ENCODE measurements at regions not wholly inside any gene's neighbourhood (a gene's known extent, or its start where the extent isn't known, plus 50 kb on each side); places are given as distances from the start of the nearest gene placed in this dataset.

DNA sequence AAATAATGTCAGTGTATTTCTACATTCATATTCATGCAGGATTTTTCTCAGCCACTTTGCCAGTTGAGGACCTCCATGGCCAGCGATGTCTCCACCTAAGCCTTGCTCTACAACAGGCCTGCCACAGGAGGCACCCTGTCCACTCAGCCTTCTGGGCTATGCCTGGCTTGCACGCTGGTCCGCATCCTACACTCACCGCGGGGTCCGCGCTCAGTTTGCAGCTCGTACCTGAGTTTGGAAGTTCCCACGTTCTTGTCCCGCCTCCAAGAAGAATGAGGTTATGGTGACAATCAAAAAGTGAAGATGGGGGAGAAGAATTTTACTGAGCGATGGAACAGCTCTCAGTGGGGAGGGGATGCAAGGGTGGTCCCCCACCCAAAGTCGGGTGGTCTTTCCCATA is 93.6 kb upstream of the GRIK1 start:
- Histone ChIP-seq H3K79me1 (ENCODE audit: low read depth, low read length) (no peaks in the 10 kb centered on the region), H3K36me3 (replicated peaks in 1 of 2; ENCODE audit: control insufficient read depth in 2 of 2, insufficient read depth in 2 of 2, low read length in 2 of 2) (no peaks in the 10 kb centered on the region), H2BK5ac (ENCODE audit: low read length) (no peak overlapping the region), H3K4ac (ENCODE audit: low read length) (no peak overlapping the region), H2BK12ac (ENCODE audit: low read length) (no peak overlapping the region), H2AK5ac (ENCODE audit: low read depth, low read length) (no peak overlapping the region), H2AFZ (ENCODE audit: low read length) (no peak overlapping the region), H3K9ac (ENCODE audit: low read depth, low read length, poor library complexity) (no peak overlapping the region), H2BK120ac (ENCODE audit: low read depth, low read length) (no peak overlapping the region), H2BK15ac (ENCODE audit: low read length) (no peak overlapping the region), H3K23ac (ENCODE audit: low read depth, low read length, poor library complexity) (no peak overlapping the region), H3K14ac (ENCODE audit: low read length) (peak overlapping the region; percentile 66), H3K27me3 (ENCODE audit: control insufficient read depth in 3 of 3, insufficient read depth in 3 of 3, low read depth in 1 of 3, low read length in 3 of 3) (no peaks in the 10 kb centered on the region), H4K8ac (ENCODE audit: low read depth, low read length) (no peak overlapping the region), H3K4me1 (ENCODE audit: control insufficient read depth in 2 of 2, insufficient read depth in 1 of 2, low read depth in 1 of 2, low read length in 2 of 2) (no peaks in the 10 kb centered on the region), H3K27ac (replicated peaks; ENCODE audit: low read length) (no peak overlapping the region), H3K18ac (ENCODE audit: low read length) (no peak overlapping the region), H3K4me2 (ENCODE audit: insufficient read depth, low read length, poor library complexity, severe bottlenecking) (no peak overlapping the region), H3K9me3 (replicated peaks in 1 of 2; ENCODE audit: control insufficient read depth in 2 of 2, insufficient read depth in 1 of 2, low read depth in 1 of 2, low read length in 2 of 2) (peaks cover 0 to 3% of the 10 kb centered on the region in 2 donors), H4K91ac (ENCODE audit: low read depth, low read length, poor library complexity) (no peak overlapping the region), H3K4me3 (ENCODE audit: low read length in 2 of 2) (no peak overlapping the region)
- DNase-seq (ENCODE audit: low spot score), result no peak
- no CpG with 5 or more reads among the region's 12 CpGs for WGBS, 2 donors (ENCODE audit: extremely low coverage in 2 of 2, insufficient read length in 2 of 2, insufficient replicate concordance in 1 of 2)

DNA sequence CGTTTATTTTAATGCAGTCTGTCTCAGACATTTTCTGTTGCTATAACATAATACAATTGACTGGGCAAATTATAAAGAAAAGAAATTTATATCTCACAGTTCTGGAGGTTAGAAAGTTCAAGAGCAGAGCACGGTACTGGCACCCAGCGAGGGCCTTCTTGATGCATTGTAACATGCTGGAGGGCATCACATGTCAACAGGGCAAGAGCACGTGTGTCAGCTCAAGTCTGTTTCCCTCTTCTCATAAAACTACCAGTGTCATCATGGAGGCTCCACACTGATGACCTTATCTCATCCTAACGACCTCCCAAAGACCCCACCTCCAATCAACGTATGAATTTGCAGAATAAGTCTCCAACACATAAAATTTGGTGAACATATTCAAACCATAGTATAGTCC is 90.6 kb upstream of the GRIK1 start:
- H3K4me1 ChIP-seq (ENCODE audit: control insufficient read depth in 2 of 2, insufficient read depth in 1 of 2, low read depth in 1 of 2, low read length in 2 of 2), result no peaks in the 10 kb centered on the region
- H3K14ac ChIP-seq (ENCODE audit: low read length), result no peak overlapping the region
- no peak overlapping the region for H3K4ac ChIP-seq (ENCODE audit: low read length)
- H3K79me1 ChIP-seq (ENCODE audit: low read depth, low read length), result no peaks in the 10 kb centered on the region
- H4K91ac ChIP-seq (ENCODE audit: low read depth, low read length, poor library complexity), result no peak overlapping the region
- H2AK5ac ChIP-seq (ENCODE audit: low read depth, low read length), result no peak overlapping the region
- H2BK5ac ChIP-seq (ENCODE audit: low read length), result no peak overlapping the region
- H2BK15ac ChIP-seq (ENCODE audit: low read length), result no peak overlapping the region
- no peak overlapping the region for H3K9ac ChIP-seq (ENCODE audit: low read depth, low read length, poor library complexity)
- H3K27ac ChIP-seq (replicated peaks; ENCODE audit: low read length), result no peak overlapping the region
- H2BK120ac ChIP-seq (ENCODE audit: low read depth, low read length), result no peak overlapping the region
- H3K23ac ChIP-seq (ENCODE audit: low read depth, low read length, poor library complexity), result no peak overlapping the region
- no peak overlapping the region for H3K4me3 ChIP-seq (ENCODE audit: low read length in 2 of 2)
- no peak overlapping the region for H3K4me2 ChIP-seq (ENCODE audit: insufficient read depth, low read length, poor library complexity, severe bottlenecking)
- no peaks in the 10 kb centered on the region for H3K36me3 ChIP-seq (replicated peaks in 1 of 2; ENCODE audit: control insufficient read depth in 2 of 2, insufficient read depth in 2 of 2, low read length in 2 of 2)
- DNase-seq (ENCODE audit: low spot score), result no peak
- no CpG with 5 or more reads among the region's 6 CpGs for WGBS, 2 donors (ENCODE audit: extremely low coverage in 2 of 2, insufficient read length in 2 of 2, insufficient replicate concordance in 1 of 2)
- no peak overlapping the region for H4K8ac ChIP-seq (ENCODE audit: low read depth, low read length)
- no peak overlapping the region for H2BK12ac ChIP-seq (ENCODE audit: low read length)
- H3K18ac ChIP-seq (ENCODE audit: low read length), result no peak overlapping the region
- no peak overlapping the region for H2AFZ ChIP-seq (ENCODE audit: low read length)
- peaks cover 0 to 3% of the 10 kb centered on the region in 2 donors for H3K9me3 ChIP-seq (replicated peaks in 1 of 2; ENCODE audit: control insufficient read depth in 2 of 2, insufficient read depth in 1 of 2, low read depth in 1 of 2, low read length in 2 of 2)
- H3K27me3 ChIP-seq (ENCODE audit: control insufficient read depth in 3 of 3, insufficient read depth in 3 of 3, low read depth in 1 of 3, low read length in 3 of 3), result no peaks in the 10 kb centered on the region

- Histone ChIP-seq H3K27me3 (ENCODE audit: control insufficient read depth in 3 of 3, insufficient read depth in 3 of 3, low read depth in 1 of 3, low read length in 3 of 3) (no peaks in the 10 kb centered on the region), H2BK5ac (ENCODE audit: low read length) (no peak overlapping the region), H3K36me3 (replicated peaks in 1 of 2; ENCODE audit: control insufficient read depth in 2 of 2, insufficient read depth in 2 of 2, low read length in 2 of 2) (no peaks in the 10 kb centered on the region), H2BK120ac (ENCODE audit: low read depth, low read length) (no peak overlapping the region), H3K4me1 (ENCODE audit: control insufficient read depth in 2 of 2, insufficient read depth in 1 of 2, low read depth in 1 of 2, low read length in 2 of 2) (no peaks in the 10 kb centered on the region), H4K91ac (ENCODE audit: low read depth, low read length, poor library complexity) (no peak overlapping the region), H3K18ac (ENCODE audit: low read length) (no peak overlapping the region), H3K14ac (ENCODE audit: low read length) (no peak overlapping the region), H2BK12ac (ENCODE audit: low read length) (no peak overlapping the region), H3K4me3 (ENCODE audit: low read length in 2 of 2) (no peak overlapping the region), H2AFZ (ENCODE audit: low read length) (no peak overlapping the region), H3K9me3 (replicated peaks in 1 of 2; ENCODE audit: control insufficient read depth in 2 of 2, insufficient read depth in 1 of 2, low read depth in 1 of 2, low read length in 2 of 2) (peaks cover 0 to 2% of the 10 kb centered on the region in 2 donors), H2AK5ac (ENCODE audit: low read depth, low read length) (no peak overlapping the region), H3K23ac (ENCODE audit: low read depth, low read length, poor library complexity) (no peak overlapping the region), H3K9ac (ENCODE audit: low read depth, low read length, poor library complexity) (no peak overlapping the region), H3K4me2 (ENCODE audit: insufficient read depth, low read length, poor library complexity, severe bottlenecking) (no peak overlapping the region), H2BK15ac (ENCODE audit: low read length) (no peak overlapping the region), H3K4ac (ENCODE audit: low read length) (no peak overlapping the region), H4K8ac (ENCODE audit: low read depth, low read length) (no peak overlapping the region), H3K79me1 (ENCODE audit: low read depth, low read length) (no peaks in the 10 kb centered on the region), H3K27ac (replicated peaks; ENCODE audit: low read length) (no peak overlapping the region)
- no CpG with 5 or more reads among the region's 2 CpGs for WGBS, 2 donors (ENCODE audit: extremely low coverage in 2 of 2, insufficient read length in 2 of 2, insufficient replicate concordance in 1 of 2)
- no peak for DNase-seq (ENCODE audit: low spot score)
Measured at GRCh38 chr21:30028537-30028936, 88.7 kb upstream of the GRIK1 start.

GRCh38 chr21:30027986-30028385 is 88.2 kb upstream of the GRIK1 start:
- Histone ChIP-seq H3K4me3 (ENCODE audit: low read length in 2 of 2) (no peak overlapping the region), H3K27ac (replicated peaks; ENCODE audit: low read length) (no peak overlapping the region), H3K23ac (ENCODE audit: low read depth, low read length, poor library complexity) (no peak overlapping the region)

More at GRCh38 chr21:30027986-30028385, 88.2 kb upstream of the GRIK1 start:
- Histone ChIP-seq H2BK12ac (ENCODE audit: low read length) (no peak overlapping the region), H4K8ac (ENCODE audit: low read depth, low read length) (no peak overlapping the region), H2BK15ac (ENCODE audit: low read length) (no peak overlapping the region), H3K36me3 (replicated peaks in 1 of 2; ENCODE audit: control insufficient read depth in 2 of 2, insufficient read depth in 2 of 2, low read length in 2 of 2) (no peaks in the 10 kb centered on the region), H2BK5ac (ENCODE audit: low read length) (no peak overlapping the region), H3K79me1 (ENCODE audit: low read depth, low read length) (no peaks in the 10 kb centered on the region), H4K91ac (ENCODE audit: low read depth, low read length, poor library complexity) (no peak overlapping the region), H2BK120ac (ENCODE audit: low read depth, low read length) (no peak overlapping the region), H3K4me1 (ENCODE audit: control insufficient read depth in 2 of 2, insufficient read depth in 1 of 2, low read depth in 1 of 2, low read length in 2 of 2) (no peaks in the 10 kb centered on the region), H3K4ac (ENCODE audit: low read length) (no peak overlapping the region), H3K4me2 (ENCODE audit: insufficient read depth, low read length, poor library complexity, severe bottlenecking) (no peak overlapping the region), H3K18ac (ENCODE audit: low read length) (no peak overlapping the region), H2AFZ (ENCODE audit: low read length) (no peak overlapping the region), H3K27me3 (ENCODE audit: control insufficient read depth in 3 of 3, insufficient read depth in 3 of 3, low read depth in 1 of 3, low read length in 3 of 3) (no peaks in the 10 kb centered on the region), H2AK5ac (ENCODE audit: low read depth, low read length) (no peak overlapping the region), H3K9me3 (replicated peaks in 1 of 2; ENCODE audit: control insufficient read depth in 2 of 2, insufficient read depth in 1 of 2, low read depth in 1 of 2, low read length in 2 of 2) (no peaks in the 10 kb centered on the region), H3K14ac (ENCODE audit: low read length) (no peak overlapping the region), H3K9ac (ENCODE audit: low read depth, low read length, poor library complexity) (no peak overlapping the region)
- no peak for DNase-seq (ENCODE audit: low spot score)
- no CpG with 5 or more reads among the region's 6 CpGs for WGBS, 2 donors (ENCODE audit: extremely low coverage in 2 of 2, insufficient read length in 2 of 2, insufficient replicate concordance in 1 of 2)

Measured in neuronal stem cell (in vitro differentiated cells).